ENCODE measurements at regions not wholly inside any gene's neighbourhood (a gene's known extent, or its start where the extent isn't known, plus 50 kb on each side); places are given as distances from the start of the nearest gene placed in this dataset.

- no peak for DNase-seq
Measured at GRCh38 chr6:104617591-104617990, 242.1 kb downstream of the HACE1 start.

GRCh38 chr6:104614394-104614793 lies 245.3 kb downstream of the HACE1 start:
- no peak for DNase-seq

GRCh38 chr6:104613416-104614001 lies 246.2 kb downstream of the HACE1 start:
- peak in 1 of 2 donors; percentile 19 for DNase-seq

- DNase-seq, result no peak
Measured at GRCh38 chr6:104612541-104612940, 247.2 kb downstream of the HACE1 start.

GRCh38 chr6:104608101-104608500 lies 251.6 kb downstream of the HACE1 start:
- peak in 1 of 2 donors; percentile 51 for DNase-seq

- no peak for DNase-seq
Measured at GRCh38 chr6:104607501-104607900, 252.2 kb downstream of the HACE1 start.

- DNase-seq, result no peak
Measured at GRCh38 chr6:104606361-104606760, 253.4 kb downstream of the HACE1 start.

GRCh38 chr6:104604685-104605084 lies 255.0 kb downstream of the HACE1 start:
- no peak for DNase-seq

GRCh38 chr6:104603108-104603745 lies 256.5 kb downstream of the HACE1 start:
- no peak for DNase-seq

- peak in 1 of 2 donors; percentile 59 for DNase-seq
Measured at GRCh38 chr6:104601721-104602120, 258.0 kb downstream of the HACE1 start.

GRCh38 chr6:104601131-104601651 lies 258.5 kb downstream of the HACE1 start:
- peak; percentile 72 to 84 for DNase-seq

GRCh38 chr6:104600639-104600931 lies 259.1 kb downstream of the HACE1 start:
- no peak for DNase-seq

GRCh38 chr6:104599821-104600638 lies 259.7 kb downstream of the HACE1 start:
- DNase-seq, result peak in 1 of 2 donors; percentile 19

- no peak for DNase-seq
Measured at GRCh38 chr6:104597541-104598050, 262.1 kb downstream of the HACE1 start.

GRCh38 chr6:104596091-104596490 lies 263.6 kb downstream of the HACE1 start:
- no peak for DNase-seq

GRCh38 chr6:104595311-104595820 lies 264.4 kb downstream of the HACE1 start:
- DNase-seq, result no peak

- peak in 1 of 2 donors; percentile 34 for DNase-seq
Measured at GRCh38 chr6:104591573-104592334, 268.0 kb downstream of the HACE1 start.

- DNase-seq, result no peak
Measured at GRCh38 chr6:104589940-104590339, 269.8 kb downstream of the HACE1 start.

- no peak for DNase-seq
Measured at GRCh38 chr6:104585646-104586045, 274.1 kb downstream of the HACE1 start.

GRCh38 chr6:104580452-104580851 lies 279.3 kb downstream of the HACE1 start:
- no peak for DNase-seq

- DNase-seq, result no peak
Measured at GRCh38 chr6:104579310-104579863, 280.3 kb downstream of the HACE1 start.
